IPS DF 6.9 (cell line): ENCODE measurements at regions not wholly inside any gene's neighbourhood (a gene's known extent, or its start where the extent isn't known, plus 50 kb on each side); places are given as distances from the start of the nearest gene placed in this dataset.

Source experiments
- DNase-seq: peaks from one replicate; pipeline ENCODE4 v3.0.0-alpha.2; 2013; ENCODE audit warnings: low read depth, low spot score
- H3K27ac ChIP-seq: one replicate; pipeline ENCODE4 v1.5.1; 2013; ENCODE audit warnings: low read length, control low read depth
- H3K27me3 ChIP-seq: 2 replicates; pipeline ENCODE4 v1.6.1; 2013; ENCODE audit warnings: mild to moderate bottlenecking, low read length; ENCODE audit not compliant: control insufficient read depth, insufficient read depth
- H3K36me3 ChIP-seq: 2 replicates; pipeline ENCODE4 v1.6.1; 2013; ENCODE audit warnings: low read length; ENCODE audit not compliant: control insufficient read depth, insufficient read depth
- H3K4me1 ChIP-seq: 2 replicates; pipeline ENCODE4 v1.6.1; 2013; ENCODE audit warnings: low read length; ENCODE audit not compliant: control insufficient read depth, insufficient read depth
- H3K4me3 ChIP-seq: 2 replicates; pipeline ENCODE4 v1.5.1; 2013; ENCODE audit warnings: mild to moderate bottlenecking, low read length
- H3K9me3 ChIP-seq: 2 replicates; pipeline ENCODE4 v1.6.1; 2013; ENCODE audit warnings: low read length, inconsistent platforms; ENCODE audit not compliant: control insufficient read depth, insufficient read depth
- WGBS: extraction: QIAGEN DNeasy Blood & Tissue Kit; methylation state at CpG from one replicate; pipeline ENCODE4 v1.1.7; 2013; ENCODE audit warnings: mixed read lengths, missing lambda C conversion rate; ENCODE audit not compliant: insufficient read length, insufficient coverage; 5-methylcytosine and 5-hydroxymethylcytosine counted together

DNA sequence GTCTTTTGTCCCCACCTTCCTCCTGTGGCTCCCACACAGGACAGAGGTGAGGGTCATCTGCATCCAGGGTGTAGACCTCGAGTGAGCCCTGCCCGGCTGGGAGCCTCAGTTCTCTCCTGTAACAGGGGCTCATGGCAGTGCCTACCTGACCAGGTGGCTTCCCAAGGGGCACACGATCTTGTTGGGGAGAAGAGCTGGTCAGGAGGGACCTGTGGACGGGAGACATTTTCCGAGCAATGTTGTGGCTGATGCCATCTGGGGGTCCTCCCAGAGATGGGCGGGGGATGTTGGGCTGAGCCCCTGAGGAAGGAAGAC, 51.9 kb downstream of the CEBPB start:
- H3K4me3 ChIP-seq, result no peak overlapping the region
- no peaks in the 10 kb centered on the region for H3K36me3 ChIP-seq
- WGBS, result no CpG with 5 or more reads among the region's 6 CpGs
- H3K9me3 ChIP-seq, result no peaks in the 10 kb centered on the region
- H3K27ac ChIP-seq, result no peak overlapping the region
- H3K4me1 ChIP-seq, result no peaks in the 10 kb centered on the region
- no peaks in the 10 kb centered on the region for H3K27me3 ChIP-seq
- DNase-seq, result no peak

DNA sequence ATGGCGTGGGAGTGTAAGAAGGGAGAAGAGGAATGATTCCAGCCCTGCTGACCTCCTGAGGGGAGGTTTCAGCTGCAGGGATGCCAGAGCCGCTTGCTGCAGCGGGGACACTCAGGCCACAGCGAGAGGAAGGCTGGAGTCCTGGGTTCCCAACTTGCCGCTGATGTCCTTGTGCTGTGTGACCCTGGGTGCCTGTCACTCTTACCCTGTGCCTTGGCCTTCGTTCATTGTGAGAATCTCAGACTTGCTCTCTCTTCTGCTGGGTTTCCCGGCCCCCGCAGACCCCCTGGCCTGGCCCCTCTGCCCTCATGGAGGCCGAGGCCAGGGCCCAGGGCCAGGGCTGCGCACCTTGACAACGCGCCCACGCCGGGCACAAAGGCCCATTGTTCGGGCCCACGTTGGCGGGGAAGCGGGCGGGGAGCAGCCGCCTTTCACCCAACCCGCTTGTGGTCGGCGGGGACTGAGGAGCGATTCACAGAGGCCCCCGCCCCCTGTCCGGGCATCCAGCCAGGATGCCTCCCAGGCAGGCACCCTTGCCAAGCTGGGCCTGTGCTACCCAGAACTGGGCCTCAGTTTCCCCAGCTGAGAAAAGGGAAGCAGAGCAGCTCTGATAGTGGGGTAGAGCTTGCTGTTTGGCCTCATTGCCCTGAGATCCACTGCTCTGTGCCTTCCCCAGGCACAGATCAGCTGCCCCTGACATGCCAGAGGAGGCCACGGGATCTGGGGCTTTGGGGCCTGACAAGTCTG, 52.4 kb downstream of the CEBPB start:
- no CpG with 5 or more reads among the region's 27 CpGs for WGBS
- no peak overlapping the region for H3K27ac ChIP-seq
- H3K9me3 ChIP-seq, result no peaks in the 10 kb centered on the region
- DNase-seq, result no peak
- H3K36me3 ChIP-seq, result no peaks in the 10 kb centered on the region
- no peaks in the 10 kb centered on the region for H3K27me3 ChIP-seq
- no peaks in the 10 kb centered on the region for H3K4me1 ChIP-seq
- H3K4me3 ChIP-seq, result no peak overlapping the region

DNA sequence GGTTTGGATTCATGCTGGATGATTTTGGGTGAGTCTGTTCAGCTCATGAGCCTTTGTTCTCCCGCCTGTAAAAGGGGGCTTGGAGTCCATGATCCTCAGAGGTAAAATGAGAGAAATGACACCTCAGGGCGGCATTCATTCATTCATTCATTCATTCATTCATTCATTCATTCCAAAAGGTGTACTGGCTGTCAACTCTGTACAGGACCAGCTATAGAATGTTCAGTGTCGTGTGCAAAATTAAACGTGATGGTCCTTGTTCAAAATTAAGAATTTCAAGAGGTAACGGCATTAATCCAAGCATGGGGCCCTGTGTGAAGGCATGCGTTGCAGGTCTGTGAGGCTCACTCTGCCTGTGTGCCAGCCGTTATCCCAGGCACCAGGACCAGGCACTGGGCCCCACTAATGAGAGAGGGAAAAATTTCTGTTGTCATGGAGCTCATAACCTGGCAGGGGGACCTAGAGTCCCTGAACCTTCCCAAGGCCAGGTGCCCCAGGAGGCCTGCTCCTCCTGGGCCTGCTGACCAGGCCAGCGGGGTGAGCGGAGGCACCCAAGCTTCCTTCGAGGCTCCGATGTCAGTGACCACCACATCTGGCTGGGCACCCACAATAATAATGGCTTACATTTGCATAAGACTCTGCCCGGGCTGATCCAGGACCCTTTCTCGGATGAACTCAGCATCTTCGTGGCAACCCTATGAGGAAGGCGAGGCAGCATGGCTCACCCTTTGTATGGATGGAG, 53.2 kb downstream of the CEBPB start:
- Histone ChIP-seq H3K9me3 (no peaks in the 10 kb centered on the region), H3K4me1 (no peaks in the 10 kb centered on the region), H3K4me3 (no peak overlapping the region), H3K27ac (no peak overlapping the region), H3K27me3 (no peaks in the 10 kb centered on the region), H3K36me3 (no peaks in the 10 kb centered on the region)
- WGBS, result no CpG with 5 or more reads among the region's 15 CpGs
- no peak for DNase-seq

DNA sequence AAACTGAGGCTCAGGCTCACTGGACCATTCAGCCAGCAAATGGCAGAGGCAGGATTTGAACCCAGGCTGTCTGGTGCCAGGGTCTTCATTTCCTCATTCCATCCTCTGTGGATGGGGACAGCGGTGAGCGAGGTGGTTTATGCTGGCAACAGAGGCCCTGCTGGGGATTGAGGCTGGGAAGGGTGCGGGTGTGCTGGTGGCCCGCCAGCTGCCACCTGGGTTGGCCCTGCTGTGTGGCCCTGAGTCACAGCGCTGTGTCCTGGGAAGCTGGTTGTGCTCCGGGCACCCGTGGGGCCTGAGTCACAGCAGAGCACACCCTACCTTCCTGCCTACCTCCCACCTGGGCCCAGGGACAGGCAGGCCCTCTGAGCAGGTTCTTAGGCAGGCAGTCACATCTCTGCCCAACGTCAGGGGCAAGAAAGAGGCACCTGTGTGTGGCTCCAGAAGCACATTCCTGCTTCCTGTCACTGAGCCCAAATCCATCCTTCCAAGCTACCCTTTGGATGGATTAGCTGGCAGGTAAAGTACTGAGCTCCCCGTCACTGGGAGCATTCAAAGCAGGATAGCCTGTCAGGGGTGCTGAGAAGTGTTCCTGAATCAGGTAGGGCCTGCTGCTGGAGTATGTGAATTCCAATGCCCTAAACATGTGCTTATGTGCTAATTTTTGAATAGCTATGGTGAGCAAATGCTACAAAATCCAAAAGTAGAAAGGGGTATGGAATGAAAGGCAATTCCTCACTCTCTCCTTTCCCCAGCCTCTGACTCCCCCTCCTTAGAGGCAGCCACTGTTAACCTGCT, 53.9 kb downstream of the CEBPB start:
- no peak for DNase-seq
- Histone ChIP-seq H3K9me3 (no peaks in the 10 kb centered on the region), H3K27ac (no peak overlapping the region), H3K4me1 (no peaks in the 10 kb centered on the region), H3K36me3 (no peaks in the 10 kb centered on the region), H3K4me3 (no peak overlapping the region), H3K27me3 (no peaks in the 10 kb centered on the region)
- no CpG with 5 or more reads among the region's 9 CpGs for WGBS

DNA sequence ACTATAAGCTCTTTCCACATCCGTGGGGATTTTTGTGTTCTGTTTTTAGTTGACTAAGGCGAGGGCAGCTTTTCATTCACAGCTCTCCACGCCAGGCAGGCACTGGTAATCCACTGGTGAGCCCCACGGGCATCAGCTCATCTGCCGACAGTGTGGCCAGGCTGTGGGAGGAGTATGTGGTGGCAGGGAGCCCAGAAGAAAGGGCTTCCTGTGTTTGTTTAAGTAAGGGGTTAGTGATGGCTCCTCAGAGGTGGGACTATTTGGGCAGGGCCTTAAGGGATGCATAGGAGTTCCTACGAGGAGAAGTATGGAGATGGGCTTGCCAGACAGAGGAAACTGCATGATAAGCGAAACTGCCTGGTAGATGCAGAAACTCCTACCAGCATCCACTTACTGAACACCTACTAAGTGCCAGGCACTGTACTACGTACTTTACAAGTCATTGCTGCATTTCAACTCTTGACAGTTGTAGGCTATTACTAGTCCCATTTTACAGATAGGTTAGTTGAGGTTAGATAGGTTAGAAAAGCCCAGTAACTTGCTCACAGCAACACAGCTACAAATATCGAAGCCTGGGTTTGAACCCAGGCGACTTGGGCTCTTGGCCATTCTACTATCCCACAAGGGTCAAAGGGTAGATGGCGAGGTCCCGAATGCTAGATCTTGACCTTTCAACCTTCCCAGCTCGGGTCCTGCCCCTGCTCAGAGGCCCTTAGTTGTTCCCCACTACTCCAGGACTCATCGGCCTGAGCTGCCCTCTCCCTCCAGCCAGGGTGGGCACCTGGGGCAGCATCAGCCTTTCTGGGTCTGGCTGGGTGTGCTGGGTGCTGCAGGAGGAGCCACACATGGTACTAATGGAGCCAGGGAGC, 55.1 kb downstream of the CEBPB start:
- H3K4me3 ChIP-seq, result no peak overlapping the region
- no CpG with 5 or more reads among the region's 14 CpGs for WGBS
- no peaks in the 10 kb centered on the region for H3K36me3 ChIP-seq
- H3K9me3 ChIP-seq, result no peaks in the 10 kb centered on the region
- H3K4me1 ChIP-seq, result no peaks in the 10 kb centered on the region
- no peaks in the 10 kb centered on the region for H3K27me3 ChIP-seq
- DNase-seq, result no peak
- no peak overlapping the region for H3K27ac ChIP-seq

DNA sequence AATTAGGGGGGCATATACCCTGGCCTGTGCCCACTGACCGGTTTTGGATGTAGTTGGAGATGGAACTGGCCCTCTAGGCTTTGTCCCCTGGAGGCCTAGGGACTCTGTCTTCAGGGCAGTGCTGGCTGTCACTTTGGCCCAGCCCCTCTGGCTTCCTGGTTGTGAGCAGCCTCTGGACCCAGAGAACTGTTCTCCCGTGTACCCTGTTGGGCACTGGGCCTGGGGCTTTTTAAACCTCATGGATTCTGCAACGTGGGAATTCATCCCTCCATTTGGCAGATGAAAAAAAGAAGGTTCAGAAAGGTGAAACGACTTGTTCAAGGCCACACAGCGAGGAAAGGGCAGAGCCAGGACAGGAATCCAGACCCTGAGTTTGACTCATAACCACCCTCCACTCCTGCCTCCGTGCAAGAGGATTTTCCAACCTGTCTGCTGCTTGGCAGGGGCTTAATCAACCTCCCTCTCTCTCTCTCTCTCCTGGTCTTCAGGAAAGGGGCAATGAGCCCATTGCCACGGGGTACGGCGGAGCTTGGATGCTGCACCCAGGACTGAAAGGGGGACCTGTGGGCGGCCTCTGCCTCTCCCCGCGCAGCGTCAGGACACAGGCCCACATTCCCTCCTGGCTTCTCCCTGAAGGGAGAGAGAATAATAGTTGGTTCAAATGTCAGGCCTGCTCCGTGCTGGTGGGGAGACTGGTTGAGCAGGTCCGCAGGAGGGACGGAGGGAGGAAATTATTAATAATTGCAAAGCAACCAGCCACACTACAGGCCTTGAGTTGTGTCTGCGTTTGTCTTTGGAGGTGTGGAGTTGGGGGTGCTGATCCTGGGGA, 56.0 kb downstream of the CEBPB start:
- H3K36me3 ChIP-seq, result no peaks in the 10 kb centered on the region
- no peak overlapping the region for H3K4me3 ChIP-seq
- WGBS, result no CpG with 5 or more reads among the region's 17 CpGs
- H3K4me1 ChIP-seq, result no peaks in the 10 kb centered on the region
- no peaks in the 10 kb centered on the region for H3K9me3 ChIP-seq
- H3K27me3 ChIP-seq, result no peaks in the 10 kb centered on the region
- no peak for DNase-seq
- no peak overlapping the region for H3K27ac ChIP-seq

DNA sequence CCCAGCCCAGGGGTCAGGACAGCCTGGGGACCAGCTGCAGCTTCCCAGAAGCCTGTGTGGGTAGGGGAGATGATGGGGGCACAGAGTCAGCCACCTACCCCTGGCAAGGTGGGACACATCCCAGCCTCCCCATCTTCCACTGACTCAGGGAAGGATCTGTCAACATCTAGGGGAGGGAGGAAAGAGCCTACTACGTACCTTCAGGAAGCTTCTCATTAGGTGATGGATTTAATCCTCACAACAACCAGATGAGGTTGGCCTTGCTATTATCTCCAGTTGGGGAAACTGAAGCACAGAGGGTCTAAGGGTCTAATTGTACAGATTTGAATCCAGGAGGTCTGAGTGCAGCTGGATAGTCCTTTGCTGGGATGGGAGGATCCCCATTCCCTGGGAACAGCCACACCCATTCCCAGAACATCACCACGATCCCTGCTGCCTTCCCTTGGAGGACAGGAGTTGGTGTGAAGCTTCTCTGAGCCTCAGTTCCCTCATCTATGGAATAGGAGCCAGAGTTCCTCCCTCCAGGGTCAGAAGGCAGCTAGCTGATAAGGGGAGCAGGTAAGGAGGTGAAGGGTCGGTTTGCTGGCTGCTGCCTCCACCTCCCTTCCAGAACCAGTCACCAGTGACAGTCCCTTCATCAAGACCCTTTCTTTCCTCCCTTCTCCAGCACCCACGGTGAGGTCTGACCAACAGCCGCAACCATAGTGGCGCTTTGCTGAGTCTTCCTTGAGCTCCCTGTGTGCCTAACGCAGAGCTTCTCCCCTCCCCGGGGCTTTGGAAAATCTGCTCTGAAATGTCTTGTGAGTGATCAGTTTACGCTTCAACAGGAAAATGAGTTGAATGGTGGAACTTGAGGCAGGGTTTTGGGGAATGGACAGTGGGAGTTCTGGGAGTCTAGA, 56.8 kb downstream of the CEBPB start:
- H3K27ac ChIP-seq, result no peak overlapping the region
- no peaks in the 10 kb centered on the region for H3K4me1 ChIP-seq
- no peaks in the 10 kb centered on the region for H3K9me3 ChIP-seq
- no peak for DNase-seq
- WGBS, result no CpG with 5 or more reads among the region's 9 CpGs
- no peaks in the 10 kb centered on the region for H3K27me3 ChIP-seq
- no peak overlapping the region for H3K4me3 ChIP-seq
- H3K36me3 ChIP-seq, result no peaks in the 10 kb centered on the region

DNA sequence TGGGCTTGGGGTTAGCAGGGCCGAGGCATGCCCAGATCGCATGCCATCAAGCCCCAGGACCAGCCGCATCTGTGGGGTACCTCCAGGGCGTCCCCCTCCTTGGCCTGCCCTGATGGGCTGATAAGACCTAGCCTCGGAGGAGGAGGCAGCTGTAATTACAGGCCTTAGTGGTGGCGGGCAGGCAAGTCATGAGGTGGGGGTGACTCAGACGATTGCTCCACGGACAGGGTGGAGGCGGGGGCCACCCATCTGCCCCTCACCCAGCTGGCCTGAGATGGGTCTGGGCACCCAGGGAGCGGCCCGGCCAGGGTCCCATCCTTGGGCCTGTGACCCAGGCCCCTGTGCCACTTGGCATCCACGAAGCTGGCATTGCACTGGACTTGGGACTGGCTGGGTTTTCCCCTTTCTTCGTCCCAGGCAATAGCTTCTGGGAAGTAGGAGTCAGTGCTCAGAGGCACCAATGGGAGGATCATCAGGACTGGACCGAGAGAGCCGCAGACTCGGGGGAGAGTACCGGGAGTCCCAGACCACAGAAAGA, 57.5 kb downstream of the CEBPB start:
- H3K4me1 ChIP-seq, result no peaks in the 10 kb centered on the region
- no peak overlapping the region for H3K27ac ChIP-seq
- WGBS, result no CpG with 5 or more reads among the region's 17 CpGs
- no peak overlapping the region for H3K4me3 ChIP-seq
- H3K27me3 ChIP-seq, result no peaks in the 10 kb centered on the region
- H3K9me3 ChIP-seq, result no peaks in the 10 kb centered on the region
- no peaks in the 10 kb centered on the region for H3K36me3 ChIP-seq
- no peak for DNase-seq
